ENCODE measurements at regions not wholly inside any gene's neighbourhood (a gene's known extent, or its start where the extent isn't known, plus 50 kb on each side); places are given as distances from the start of the nearest gene placed in this dataset.

DNA sequence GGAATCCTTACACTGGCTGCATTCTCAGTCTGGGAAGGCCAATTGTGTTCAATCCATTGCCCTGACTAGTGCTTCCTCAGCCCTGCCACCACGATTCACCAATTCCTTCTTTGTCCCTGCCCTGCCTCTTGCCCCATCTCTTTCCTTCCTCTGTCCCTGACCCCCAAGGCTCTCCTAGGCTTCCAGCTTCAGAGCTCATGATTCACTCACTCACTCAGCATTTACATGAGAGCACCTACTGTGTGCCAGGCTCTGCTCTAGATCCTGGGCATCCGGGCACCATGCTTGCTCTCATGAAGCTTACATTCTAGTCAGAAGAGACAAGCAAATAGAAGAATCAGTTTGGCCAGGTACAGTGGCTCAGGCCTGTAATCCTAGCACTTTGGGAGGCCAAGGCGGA is 489.5 kb upstream of the JARID2 start:
- in situ Hi-C loops (cut with HindIII; ENCODE audit: low pct_ligation_motif_present, low sequenced_read_pairs), result no loop called here
- Histone ChIP-seq H3K27ac (no peak overlapping the region), H3K4me3 (ENCODE audit: low read depth, low read length) (no peak overlapping the region), H3K36me3 (replicated peaks) (no peaks in the 10 kb centered on the region), H3K27me3 (replicated peaks) (no peaks in the 10 kb centered on the region)
- no peak for DNase-seq
- TF ChIP-seq, protein P1, sequence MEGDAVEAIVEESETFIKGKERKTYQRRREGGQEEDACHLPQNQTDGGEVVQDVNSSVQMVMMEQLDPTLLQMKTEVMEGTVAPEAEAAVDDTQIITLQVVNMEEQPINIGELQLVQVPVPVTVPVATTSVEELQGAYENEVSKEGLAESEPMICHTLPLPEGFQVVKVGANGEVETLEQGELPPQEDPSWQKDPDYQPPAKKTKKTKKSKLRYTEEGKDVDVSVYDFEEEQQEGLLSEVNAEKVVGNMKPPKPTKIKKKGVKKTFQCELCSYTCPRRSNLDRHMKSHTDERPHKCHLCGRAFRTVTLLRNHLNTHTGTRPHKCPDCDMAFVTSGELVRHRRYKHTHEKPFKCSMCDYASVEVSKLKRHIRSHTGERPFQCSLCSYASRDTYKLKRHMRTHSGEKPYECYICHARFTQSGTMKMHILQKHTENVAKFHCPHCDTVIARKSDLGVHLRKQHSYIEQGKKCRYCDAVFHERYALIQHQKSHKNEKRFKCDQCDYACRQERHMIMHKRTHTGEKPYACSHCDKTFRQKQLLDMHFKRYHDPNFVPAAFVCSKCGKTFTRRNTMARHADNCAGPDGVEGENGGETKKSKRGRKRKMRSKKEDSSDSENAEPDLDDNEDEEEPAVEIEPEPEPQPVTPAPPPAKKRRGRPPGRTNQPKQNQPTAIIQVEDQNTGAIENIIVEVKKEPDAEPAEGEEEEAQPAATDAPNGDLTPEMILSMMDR (IDR thresholded peaks at IDR 0.05; ENCODE audit: low read depth, low read length, missing control alignments), result no peak

DNA sequence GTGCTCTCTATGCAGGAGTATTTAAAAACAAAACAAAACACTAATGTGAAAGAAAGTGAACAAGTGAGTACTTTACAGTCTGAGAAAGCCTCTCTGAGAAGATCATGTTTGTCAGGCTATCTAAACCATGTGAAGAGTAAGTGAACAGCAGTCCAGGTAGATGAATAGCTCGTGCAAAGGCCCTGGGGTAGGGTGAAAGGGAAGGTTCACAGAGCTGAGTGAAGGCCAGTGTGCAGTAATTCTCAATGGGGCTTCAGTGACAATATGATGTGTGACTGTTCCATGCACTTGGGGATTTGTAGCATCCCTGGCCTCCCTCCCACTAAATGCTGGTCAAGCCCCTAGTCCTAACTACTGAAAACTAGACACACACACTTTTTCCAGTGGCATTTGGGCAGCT is 488.9 kb upstream of the JARID2 start:
- Histone ChIP-seq H3K27ac (no peak overlapping the region), H3K4me3 (ENCODE audit: low read depth, low read length) (no peak overlapping the region), H3K27me3 (replicated peaks) (no peaks in the 10 kb centered on the region), H3K36me3 (replicated peaks) (no peaks in the 10 kb centered on the region)
- in situ Hi-C loops (cut with HindIII; ENCODE audit: low pct_ligation_motif_present, low sequenced_read_pairs), result no loop called here
- TF ChIP-seq, protein P1 (IDR thresholded peaks at IDR 0.05; ENCODE audit: low read depth, low read length, missing control alignments), result no peak
- DNase-seq, result no peak

DNA sequence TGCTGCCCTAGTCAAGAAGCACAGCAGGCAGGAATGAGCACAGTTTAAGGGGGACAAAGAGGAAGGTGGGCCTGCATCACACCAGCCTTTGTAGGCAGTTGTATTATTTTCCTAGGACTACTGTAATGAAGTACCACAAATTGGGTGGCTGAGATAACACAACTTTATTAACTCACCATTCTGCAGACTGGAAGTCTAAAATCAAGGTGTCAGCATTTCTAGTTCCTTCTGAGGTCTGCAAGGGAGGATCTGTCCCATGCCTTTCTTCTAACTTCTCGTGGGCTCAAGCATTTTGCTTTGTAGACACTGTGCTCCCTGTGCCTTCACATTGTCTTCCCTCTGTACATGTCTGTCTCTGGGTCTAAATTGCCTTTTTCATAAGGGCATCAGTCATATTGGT is 488.5 kb upstream of the JARID2 start:
- Histone ChIP-seq H3K27ac (no peak overlapping the region), H3K4me3 (ENCODE audit: low read depth, low read length) (no peak overlapping the region), H3K36me3 (replicated peaks) (no peaks in the 10 kb centered on the region), H3K27me3 (replicated peaks) (no peaks in the 10 kb centered on the region)
- in situ Hi-C loops (cut with HindIII; ENCODE audit: low pct_ligation_motif_present, low sequenced_read_pairs), result no loop called here
- TF ChIP-seq, protein P1 (IDR thresholded peaks at IDR 0.05; ENCODE audit: low read depth, low read length, missing control alignments), result no peak
- DNase-seq, result no peak

DNA sequence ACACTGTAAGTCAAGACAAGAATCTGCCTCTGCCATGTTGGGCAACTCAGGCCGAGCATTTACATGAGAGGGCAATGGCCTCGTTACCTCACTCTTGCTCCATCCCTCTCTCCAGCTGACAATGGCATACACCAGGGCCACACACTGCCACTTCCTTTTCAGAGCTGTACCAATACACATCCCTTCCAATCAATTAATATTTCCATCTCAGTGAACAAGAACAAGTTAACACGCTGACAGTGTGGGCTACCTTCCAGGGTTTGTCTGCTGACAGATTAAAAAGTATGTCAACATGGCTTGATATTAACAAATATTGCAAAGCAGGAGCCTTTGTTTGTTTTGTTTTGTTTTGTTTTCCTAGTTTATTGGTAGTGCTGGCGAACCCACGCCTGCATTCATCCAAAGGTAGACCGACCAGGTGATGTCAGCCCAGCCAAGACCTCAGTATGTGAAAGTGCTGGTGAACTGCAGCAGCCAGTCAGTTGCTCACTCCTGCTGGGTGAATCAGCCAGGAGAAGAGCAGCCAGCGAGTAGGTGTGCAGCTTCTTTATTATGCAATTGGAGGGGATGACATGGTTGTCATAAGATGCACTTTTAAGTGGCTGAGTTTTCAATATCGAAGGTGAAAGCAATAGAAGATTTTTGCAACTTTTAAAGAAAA is 487.3 kb upstream of the JARID2 start:
- Histone ChIP-seq H3K36me3 (replicated peaks) (no peaks in the 10 kb centered on the region), H3K4me3 (ENCODE audit: low read depth, low read length) (no peak overlapping the region), H3K27me3 (replicated peaks) (no peaks in the 10 kb centered on the region), H3K27ac (no peak overlapping the region)
- TF ChIP-seq, protein P1 (IDR thresholded peaks at IDR 0.05; ENCODE audit: low read depth, low read length, missing control alignments), result no peak
- no peak for DNase-seq
- in situ Hi-C loops (cut with HindIII; ENCODE audit: low pct_ligation_motif_present, low sequenced_read_pairs), result no loop called here

DNA sequence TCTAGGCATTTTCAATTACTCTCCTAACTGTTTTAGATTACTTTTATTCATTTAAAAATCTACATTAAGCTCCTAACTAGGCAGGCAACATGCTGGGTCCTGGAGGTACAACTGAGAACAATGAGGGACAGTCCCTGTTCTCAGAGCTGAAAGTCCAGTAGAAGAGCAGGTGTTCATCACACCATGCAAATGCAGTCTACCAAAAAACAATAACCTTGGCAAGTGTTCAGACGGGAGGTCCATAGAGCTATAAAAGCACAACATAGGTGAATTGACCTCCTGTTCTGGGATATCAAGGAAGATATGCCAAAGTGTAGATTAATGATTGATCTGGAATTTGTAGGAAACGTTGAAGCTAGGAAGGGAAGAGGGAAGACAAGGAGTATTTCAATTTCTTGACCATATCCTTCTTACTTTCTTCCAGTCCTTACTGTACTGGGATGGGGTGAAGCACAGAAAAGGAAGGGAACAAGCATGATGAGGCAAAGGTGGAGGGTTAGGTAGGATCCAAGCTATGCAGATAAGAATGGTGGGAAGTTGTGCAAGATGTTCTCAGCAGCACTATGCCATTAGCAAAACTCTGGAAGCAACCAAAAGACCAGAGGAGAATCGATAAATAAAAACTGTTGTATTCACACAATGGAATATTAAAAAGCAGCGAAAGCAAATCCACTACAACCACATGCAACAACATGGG is 485.7 kb upstream of the JARID2 start:
- TF ChIP-seq, protein P1 (IDR thresholded peaks at IDR 0.05; ENCODE audit: low read depth, low read length, missing control alignments), result no peak
- Histone ChIP-seq H3K27me3 (replicated peaks) (no peaks in the 10 kb centered on the region), H3K4me3 (ENCODE audit: low read depth, low read length) (no peak overlapping the region), H3K36me3 (replicated peaks) (no peaks in the 10 kb centered on the region), H3K27ac (no peak overlapping the region)
- in situ Hi-C loops (cut with HindIII; ENCODE audit: low pct_ligation_motif_present, low sequenced_read_pairs), result no loop called here
- DNase-seq, result no peak
